ENCODE measurements at regions not wholly inside any gene's neighbourhood (a gene's known extent, or its start where the extent isn't known, plus 50 kb on each side); places are given as distances from the start of the nearest gene placed in this dataset.

DNA sequence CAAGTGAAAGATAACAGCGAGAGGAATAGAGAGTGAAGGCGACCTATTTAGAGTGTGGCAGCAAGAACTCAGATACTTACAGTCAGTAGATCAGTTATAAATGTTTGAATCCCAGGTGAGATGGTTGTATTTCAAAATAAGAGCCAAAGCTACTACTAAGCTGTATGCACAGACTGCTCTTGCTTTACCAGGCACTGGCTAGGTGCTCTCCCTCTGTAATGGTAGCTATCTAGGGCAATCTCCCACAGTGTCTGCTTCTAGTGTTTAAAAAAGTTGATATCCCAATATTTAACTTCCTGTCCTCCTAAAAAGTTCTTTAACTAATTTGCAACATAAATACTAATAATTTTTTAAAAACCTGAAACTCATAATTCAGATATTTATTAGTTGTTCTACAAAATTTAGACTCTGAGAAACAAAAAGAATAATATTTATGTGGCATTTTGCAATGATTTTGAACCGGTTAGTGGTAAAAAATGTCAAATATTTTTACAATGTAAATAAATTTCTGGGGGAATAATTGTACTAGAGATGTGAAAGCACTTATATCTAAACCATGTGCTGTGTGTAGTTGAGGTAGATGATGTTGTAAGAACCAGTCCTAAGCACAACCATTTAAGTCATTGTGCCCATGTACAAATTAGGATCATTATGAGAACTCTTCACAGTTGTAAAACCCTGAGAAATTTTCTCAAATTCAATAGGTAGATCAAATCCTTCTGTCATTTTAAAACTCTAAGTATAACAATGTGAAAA lies 349.3 kb upstream of the SEMA3D start:
- DNase-seq (ENCODE audit: insufficient read length, low spot score) (no peak), FAIRE-seq (no peak)

DNA sequence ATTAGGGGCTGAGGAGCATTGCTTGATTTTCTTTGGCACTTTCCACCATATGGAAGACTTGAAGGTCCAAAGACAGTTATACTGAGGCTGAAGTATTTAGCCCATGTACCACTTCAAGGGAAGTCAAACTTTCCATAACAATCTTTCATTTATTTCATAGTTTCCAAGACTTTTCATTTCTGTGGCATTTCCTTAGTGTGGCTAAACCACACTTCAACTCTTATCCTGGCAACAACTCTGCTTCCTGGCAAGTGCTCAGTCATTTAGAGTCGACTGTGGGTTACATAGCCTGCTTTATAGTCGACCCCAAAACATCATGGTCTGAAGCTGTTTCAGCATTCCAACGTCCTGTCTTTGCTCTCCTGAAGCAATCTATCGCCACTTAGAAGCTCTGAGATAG lies 343.0 kb upstream of the SEMA3D start:
- DNase-seq (ENCODE audit: insufficient read length, low spot score), result no peak

DNA sequence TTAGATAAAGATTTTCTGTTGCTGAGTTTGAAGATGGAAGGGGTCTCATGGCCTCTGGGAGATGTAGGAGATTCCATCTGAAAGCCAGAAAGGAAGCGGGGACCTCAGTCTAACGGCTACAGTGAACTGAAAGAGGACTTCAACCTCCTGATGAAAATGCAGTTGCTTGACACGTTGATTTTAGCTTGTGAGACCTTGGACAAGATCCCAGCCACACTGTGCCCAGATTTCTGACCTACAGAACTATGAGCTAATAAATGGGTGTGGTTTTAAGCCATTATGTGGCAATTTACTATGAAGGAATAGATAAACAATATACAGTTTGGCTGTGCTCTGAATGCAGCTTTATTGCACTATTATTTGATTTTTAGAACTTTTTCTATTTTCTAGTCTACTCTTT lies 342.3 kb upstream of the SEMA3D start:
- no peak for DNase-seq (ENCODE audit: insufficient read length, low spot score)
- no peak for FAIRE-seq

More for the DNA sequence above, 343.0 kb upstream of the SEMA3D start:
- no peak for FAIRE-seq

DNA sequence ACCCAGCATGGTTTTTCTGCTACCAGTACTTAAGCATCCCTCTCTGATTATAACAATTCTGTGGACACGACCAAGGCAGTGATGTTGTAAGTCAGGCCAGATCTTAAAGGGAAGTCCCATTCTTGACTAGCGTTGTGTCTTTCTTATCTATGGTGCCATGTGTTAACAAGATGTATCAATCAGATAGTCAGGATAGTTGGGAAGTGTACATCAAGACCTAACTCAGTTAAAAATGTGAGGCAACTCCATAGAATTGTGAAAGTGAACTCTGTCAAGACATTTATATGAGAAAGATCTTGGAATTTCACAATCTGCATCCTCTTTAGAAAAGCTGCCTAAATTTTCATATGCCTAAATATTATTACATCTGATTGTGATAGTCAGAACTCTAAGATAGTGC lies 341.7 kb upstream of the SEMA3D start:
- DNase-seq (ENCODE audit: insufficient read length, low spot score), result no peak
- FAIRE-seq, result no peak

DNA sequence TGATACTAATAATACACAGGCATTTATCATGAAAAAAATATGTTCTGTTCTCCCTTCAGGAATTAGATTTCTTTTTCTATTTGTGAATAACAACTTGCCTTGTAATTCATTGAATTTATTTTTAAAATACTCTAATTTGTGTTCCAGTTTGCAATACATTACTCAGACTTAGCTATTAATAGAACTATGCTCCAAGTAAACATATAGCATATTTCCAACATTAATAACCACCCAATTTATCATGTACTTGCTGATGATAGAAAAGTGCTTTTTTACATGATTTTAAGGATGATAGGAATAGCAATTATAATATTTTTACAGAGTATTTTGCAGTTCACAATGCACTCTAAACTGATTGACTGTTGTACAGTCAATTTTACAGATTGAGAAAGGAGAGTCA lies 338.8 kb upstream of the SEMA3D start:
- DNase-seq (ENCODE audit: insufficient read length, low spot score) (no peak), FAIRE-seq (no peak)

DNA sequence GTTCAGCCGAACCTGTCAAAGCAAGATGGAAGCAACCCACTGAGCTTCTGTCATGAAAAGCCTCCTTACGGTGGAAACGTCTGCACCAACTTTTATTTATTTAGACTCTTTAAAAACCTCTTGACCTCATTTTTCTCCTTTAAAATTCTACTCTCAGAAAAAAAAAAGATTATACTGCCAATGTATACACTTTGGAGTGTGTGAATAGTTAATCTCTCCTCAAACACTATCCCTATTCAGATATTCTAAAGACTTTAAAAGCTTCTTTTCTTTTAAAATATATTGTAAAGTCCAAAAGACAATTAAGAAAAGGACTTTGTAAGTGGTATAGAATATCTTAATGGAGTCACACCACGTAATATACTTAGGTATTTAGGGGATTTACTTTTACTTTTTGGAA lies 335.2 kb upstream of the SEMA3D start:
- FAIRE-seq (no peak), DNase-seq (ENCODE audit: insufficient read length, low spot score) (no peak)

DNA sequence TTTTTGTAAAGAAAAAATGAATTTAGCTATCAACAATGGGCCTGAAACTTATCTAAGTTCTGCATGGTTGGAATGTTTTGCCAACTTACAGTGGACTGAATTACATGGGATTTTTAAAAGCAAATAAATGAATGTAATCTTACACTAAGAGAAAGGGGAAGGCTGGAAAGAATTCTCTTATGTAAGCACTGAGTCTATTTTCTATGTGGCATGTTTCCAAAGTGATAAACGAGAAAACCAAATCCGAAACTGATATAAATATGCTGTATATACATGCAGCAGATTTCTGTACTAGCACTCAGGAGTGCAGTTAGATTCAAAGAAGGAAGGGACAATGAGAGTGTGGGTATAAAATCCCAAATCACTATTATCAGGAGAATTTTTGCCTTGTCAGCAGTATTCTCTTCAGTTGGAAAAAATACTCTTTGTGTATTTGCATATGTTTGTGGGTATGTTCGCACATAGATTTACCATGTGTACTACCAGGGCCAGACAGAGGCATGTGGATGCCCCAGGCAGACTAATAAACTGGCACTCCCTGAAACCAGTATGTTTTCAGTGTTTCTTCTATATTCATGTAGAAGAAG lies 334.3 kb upstream of the SEMA3D start:
- FAIRE-seq, result no peak
- no peak for DNase-seq (ENCODE audit: insufficient read length, low spot score)

DNA sequence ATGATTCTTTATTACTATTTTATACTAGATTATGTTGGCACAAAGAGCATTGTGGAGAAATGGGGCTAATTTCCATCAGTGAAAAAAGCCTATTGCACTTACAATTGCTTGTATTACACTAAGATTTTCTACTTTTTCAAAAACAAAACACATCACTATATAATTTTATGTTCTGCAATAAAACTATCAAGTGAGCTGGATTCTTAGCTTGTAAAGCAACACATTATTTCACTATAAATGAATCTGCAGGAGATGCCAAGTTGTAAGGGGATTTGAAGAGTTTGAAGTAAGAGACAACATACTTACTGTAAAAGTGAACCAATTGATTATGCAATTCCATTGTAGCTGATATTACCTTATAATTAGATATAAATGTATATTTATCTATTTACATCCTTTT lies 333.3 kb upstream of the SEMA3D start:
- FAIRE-seq (no peak), DNase-seq (ENCODE audit: insufficient read length, low spot score) (no peak)

DNA sequence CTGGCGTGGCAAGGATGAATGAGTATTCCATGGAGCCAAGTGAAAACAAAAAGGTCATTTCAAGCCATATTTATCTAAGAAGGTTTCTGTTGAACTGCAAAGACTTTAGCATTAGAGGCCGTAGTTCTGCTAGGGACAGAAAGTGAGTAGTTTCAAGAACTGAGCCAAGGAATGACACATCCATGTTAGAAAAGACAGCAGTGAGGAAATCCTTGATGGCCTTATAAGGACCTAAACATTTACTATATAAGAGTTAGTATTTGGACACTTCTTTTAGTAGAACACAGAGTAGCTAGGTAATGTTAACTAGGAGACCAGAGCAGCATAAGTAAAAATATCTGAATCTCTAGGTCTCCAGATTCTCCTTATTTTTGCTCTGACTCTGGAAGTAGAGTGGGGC lies 329.8 kb upstream of the SEMA3D start:
- no peak for FAIRE-seq

DNA sequence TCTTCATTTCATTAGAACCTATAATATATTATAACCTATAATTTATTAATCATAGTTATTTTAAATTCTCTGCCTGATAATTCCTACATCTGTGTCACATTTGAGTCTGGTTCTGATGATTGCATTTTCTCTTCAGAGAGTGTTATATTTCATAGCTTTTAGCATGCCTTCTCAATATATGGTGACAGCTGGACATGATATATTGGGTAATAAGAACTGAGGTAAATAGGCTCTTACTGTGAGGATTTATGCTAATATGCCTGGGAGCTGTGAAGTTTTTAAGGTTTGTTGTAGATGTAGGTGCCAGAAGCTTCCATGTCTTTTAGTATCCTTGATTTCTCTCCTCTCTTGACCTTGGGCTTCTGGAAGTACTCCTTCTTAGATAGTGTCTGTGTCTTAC lies 325.9 kb upstream of the SEMA3D start:
- no peak for DNase-seq (ENCODE audit: insufficient read length, low spot score)
- no peak for FAIRE-seq

More for the DNA sequence above, 329.8 kb upstream of the SEMA3D start:
- DNase-seq (ENCODE audit: insufficient read length, low spot score), result no peak

DNA sequence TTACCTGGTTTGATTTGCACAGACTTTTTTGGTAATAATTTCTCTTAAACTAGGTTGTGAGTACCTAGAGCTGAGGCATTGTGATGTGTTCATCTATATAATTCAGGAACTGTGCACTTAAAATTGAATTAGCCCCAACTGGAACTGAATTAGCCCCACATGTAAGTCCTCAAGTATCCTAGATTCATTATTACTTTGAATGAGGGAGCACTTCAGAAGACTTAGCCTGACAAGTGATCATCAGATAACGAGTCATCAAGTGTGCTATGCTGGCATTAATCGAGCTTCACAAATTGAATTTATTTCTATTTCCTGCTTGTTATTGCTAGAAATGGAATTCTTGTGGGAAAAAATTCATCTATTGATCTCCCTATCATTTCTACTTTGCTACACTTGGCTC lies 323.4 kb upstream of the SEMA3D start:
- FAIRE-seq (no peak), DNase-seq (ENCODE audit: insufficient read length, low spot score) (no peak)

DNA sequence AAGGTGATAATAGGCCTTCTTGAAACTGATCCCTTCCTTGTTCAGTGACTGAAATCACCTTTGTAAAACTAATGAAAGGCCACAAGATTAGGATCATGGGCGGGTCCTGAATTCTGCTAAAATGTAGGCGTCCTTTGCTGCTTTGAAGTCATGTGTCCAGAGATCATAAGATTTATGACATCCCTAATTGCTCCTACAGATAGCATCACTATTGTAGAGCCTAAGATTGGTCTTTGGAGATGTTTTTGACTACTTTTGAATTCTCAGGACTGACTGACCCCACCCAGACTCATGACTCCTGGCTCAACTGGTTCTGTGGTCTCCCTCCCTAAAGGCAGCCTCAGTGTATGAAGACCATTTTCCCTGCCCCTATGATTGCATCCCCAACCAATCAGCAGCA lies 322.6 kb upstream of the SEMA3D start:
- FAIRE-seq, result no peak
- no peak for DNase-seq (ENCODE audit: insufficient read length, low spot score)

DNA sequence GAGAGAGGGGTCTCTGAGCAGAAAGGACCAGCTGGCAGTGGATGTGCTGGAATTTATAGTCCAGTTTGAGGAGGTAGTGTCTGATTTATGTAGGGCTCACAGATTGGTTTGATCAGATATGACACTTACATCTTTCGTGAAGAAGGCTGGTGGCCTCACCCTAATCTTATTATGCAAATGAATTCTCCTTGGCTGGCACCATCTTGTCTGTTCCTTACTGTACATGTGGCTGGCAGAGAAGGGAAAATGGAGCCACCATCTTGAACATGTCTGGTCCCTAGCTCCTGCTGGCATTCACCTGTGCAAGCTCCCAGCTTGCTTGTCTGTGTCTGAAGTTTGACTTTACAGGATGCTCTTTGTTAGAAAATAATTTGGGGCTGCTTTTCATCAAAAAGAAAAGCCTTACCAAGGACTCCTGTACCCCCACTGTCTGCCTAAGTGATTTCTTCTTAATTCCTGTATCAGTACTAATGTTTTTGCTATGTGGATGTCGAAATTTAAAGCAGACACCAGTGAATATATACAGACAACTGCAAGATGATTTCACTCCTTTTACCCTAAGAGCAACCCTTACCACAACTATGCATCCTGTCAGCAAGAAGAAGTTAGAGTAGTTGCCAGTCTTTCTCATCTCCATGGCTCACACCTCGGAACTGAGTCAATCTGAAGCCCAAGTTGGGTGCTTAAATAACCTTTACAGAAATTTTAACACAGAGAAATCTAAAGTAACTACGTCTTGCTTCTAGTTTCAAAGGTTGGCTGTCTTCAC lies 322.0 kb upstream of the SEMA3D start:
- DNase-seq (ENCODE audit: insufficient read length, low spot score), result no peak
- FAIRE-seq, result no peak

DNA sequence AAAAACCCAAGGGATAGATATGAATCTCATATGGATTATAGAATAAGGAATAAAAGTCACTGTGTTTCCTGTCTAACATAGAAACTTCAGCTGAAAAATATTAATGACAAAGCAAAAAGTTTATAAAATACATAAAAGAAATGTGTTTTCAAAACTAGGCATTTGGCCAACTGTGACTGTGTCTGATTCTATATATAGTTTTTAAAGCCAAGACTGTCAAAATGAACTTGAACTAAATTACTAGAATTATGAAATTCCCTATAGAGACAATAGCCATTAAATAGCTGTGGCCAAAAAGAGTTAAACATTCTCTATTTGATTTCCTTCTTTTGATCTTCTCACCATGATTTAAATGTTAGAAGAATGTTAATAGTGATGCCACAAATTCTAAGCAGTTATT lies 311.2 kb upstream of the SEMA3D start:
- no peak for DNase-seq (ENCODE audit: insufficient read length, low spot score)
- FAIRE-seq, result no peak

DNA sequence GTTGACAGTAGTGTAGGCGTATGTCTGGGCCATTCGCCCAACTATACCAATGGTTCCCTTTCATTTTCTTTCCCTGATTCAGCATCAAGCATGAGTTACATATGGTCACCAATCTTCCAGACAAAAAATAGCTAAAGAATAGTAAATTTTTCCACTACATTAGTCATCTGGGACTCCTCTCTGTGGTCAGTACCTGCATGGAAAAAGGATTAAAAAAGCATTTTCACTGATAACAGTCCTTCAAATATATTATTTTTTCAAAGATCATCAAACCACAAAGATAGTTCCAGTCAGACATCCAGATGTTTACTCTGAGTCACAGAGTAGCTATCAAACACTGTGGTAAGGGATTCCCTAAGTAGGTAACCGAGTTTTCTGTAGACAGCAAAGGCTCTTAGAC lies 302.6 kb upstream of the SEMA3D start:
- no peak for DNase-seq (ENCODE audit: insufficient read length, low spot score)
- no peak for FAIRE-seq

DNA sequence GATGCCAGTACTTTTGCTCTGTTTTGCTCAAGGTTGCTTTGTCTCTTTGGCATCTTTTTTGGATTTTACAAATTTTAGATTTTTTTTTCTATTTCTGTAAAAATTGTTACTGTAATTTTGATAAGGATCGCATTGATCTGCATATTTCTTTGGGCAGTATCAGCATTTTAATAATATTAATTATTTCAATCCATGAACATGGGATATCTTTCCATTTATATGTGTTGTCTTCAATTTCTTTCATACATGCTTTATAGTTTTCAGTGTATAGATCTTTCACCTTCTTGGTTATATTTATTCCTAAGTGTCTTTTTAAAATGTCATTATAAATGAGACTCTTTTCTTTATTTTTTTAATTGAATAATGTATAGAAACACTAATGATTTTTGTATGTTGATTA lies 301.6 kb upstream of the SEMA3D start:
- DNase-seq (ENCODE audit: insufficient read length, low spot score), result no peak
- FAIRE-seq, result no peak

DNA sequence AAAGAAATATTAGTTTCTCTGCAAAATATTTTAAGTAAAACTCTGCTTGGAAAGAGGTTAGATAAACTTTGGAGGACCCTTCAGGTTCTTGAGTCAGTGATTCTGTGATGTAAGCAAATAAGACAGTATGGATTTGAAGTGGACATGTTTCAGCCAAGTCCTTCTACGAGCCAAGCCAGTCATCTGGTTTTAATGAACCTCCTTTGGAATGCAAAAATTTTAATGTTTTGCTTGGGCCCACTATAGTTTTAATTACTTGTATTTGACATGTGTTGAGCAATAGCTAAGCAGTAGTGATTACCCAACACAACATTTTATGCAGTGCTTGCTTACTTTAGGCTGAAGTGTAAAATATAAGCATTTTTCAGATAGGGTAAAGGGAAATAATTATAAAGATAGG lies 296.3 kb upstream of the SEMA3D start:
- DNase-seq (ENCODE audit: insufficient read length, low spot score) (no peak), FAIRE-seq (no peak)

DNA sequence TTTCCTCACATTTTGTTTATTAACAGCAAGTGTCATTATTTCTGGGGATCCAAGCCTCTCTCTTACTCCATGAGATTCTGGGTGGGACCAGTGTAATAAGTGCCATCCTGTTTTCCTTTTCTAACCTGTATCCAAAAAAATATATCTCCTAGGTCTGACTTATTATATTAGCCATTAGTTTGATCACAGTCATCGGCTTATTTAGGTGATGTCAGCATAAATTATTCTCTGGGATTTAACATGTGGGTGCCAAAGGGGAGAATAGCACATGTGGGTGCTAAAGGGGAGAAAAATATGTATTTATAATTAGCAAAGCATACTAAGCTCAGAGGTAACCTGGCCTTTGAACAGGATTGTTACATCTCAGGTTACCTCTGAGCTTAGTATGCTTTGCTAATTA lies 293.8 kb upstream of the SEMA3D start:
- DNase-seq (ENCODE audit: insufficient read length, low spot score) (no peak), FAIRE-seq (no peak)

DNA sequence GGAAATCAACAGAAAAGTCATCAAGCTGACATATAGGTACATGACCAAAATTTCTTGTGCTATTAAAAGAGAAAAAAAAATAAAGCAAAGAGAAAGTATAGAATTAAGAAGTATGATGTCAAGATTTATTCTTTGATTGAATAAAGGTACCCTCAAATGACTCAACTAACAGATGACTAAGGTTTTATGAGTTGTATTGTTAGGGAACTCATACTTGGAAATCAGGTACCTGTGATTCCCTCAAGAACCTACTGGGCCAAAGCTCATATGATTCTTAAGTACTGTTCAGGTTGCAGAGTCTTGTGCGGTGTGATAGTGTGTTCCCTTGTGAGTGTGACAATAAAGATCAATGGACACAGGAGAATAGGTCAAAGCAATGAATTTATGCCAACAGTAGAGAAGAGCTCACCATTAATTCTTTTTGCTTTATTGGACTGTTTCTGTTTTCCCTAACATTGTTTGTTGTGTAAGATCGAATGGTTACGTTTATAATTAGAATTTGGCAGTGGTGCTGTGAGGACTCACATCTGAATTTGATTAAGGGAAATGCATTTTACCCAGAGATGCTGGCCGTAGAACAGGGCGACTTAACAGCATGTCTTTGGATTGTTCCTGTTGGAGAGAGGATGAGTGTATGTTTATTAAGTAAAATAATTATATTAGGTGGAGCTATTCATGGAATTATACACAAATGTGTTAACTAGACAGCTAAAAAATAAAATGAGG lies 293.2 kb upstream of the SEMA3D start:
- FAIRE-seq (no peak), DNase-seq (ENCODE audit: insufficient read length, low spot score) (no peak)

DNA sequence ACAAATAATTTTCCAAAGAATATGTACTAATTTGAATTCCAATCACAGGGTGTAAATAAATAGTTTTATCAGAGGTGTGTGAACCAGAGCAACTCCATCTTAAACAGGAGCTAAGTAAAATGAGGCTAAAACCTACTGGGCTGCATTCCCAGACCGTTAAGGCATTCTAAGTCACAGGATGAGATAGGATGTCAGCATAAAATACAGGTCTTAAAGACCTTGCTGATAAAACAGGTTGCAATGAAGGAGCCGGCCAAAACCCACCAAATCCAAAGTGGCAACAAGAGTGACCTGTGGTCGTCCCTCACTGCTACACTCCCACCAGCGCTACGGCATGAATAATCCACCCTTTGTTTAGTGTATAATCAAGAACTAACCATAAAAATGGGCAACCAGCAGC lies 291.7 kb upstream of the SEMA3D start:
- DNase-seq (ENCODE audit: insufficient read length, low spot score) (no peak), FAIRE-seq (no peak)

DNA sequence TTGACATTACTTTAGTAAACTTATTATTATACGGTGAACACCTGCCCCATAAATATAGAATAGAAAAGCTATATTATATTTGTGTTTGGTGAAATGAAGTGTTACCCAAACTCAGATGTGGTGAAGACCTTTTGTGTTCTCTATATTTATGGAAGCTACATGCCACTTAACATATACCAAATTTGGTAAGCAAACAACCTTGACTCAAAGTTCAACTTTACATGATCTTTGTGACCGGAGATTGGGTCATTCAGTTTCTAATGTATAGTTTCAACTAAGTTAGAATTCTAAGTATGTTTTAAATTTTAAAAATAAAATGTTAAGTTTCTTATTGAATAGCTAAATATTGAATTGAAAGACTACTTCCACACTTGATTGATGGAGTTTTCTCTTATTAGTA lies 288.6 kb upstream of the SEMA3D start:
- FAIRE-seq (no peak), DNase-seq (ENCODE audit: insufficient read length, low spot score) (no peak)
